K562 (cell line): ENCODE measurements at regions not wholly inside any gene's neighbourhood (a gene's known extent, or its start where the extent isn't known, plus 50 kb on each side); places are given as distances from the start of the nearest gene placed in this dataset.

Experiments
- ATAC-seq: fragments of 200-7000 bp; cut with Tn5 transposase; 3 replicates; pipeline ENCODE4 v1.9.1; 2020; ENCODE audit warnings: moderate library complexity
- BruUV-seq: library from RNA; stranded (reverse); fragments of 400-500 nt; replicated peaks from 2 replicates; lab custom pipeline; 2021; lab: Mats Ljungman, UMichigan
- CTCF ChIA-PET: fragments of 300-600 bp; formaldehyde crosslinking; extraction: SDS; loops from one replicate; lab custom pipeline; 2021; ENCODE audit warnings: low intra/inter-chr PET ratio; lab: Yijun Ruan, JAX
- POLR2A ChIA-PET: fragments of 300-600, 350-650 bp; sonication (Branson Sonifier 250); formaldehyde crosslinking; extraction: SDS; loops from one replicate; lab custom pipeline; 2021; ENCODE audit warnings: antibody characterized with exemption, inconsistent platforms; lab: Yijun Ruan, JAX
- DNase-seq, 4 experiments: peaks; one replicate each; pipeline versions ENCODE4 v3.0.0 to v3.0.0-alpha.2; 2011 to 2018; ENCODE audit warnings: low spot score in 3 of 4, mixed read lengths in 3 of 4; ENCODE audit errors: extremely low read depth in 1 of 4
- FAIRE-seq: peaks from 2 replicates; lab custom pipeline; 2011; peaks lifted over from hg19 to GRCh38; lab: Jason Lieb, UNC
- H2AFZ ChIP-seq: 2 replicates; pipeline ENCODE4 v1.6.0; 2011; ENCODE audit warnings: low read depth, low read length, control low read depth, inconsistent platforms
- H3K27ac ChIP-seq: fragments of 200-600 bp; 3 replicates; pipeline ENCODE4 v1.8.0; 2011; ENCODE audit warnings: low read depth, mild to moderate bottlenecking, control low read depth, inconsistent platforms, low read length, moderate library complexity, mixed read lengths; ENCODE audit errors: extremely low read depth
- H3K27me3 ChIP-seq, 2 experiments: fragments of 300-600 bp in 1 of 2; 2 replicates in 1 of 2; 3 replicates in 1 of 2; pipeline versions ENCODE4 v1.6.0 to v1.8.0; 2011; ENCODE audit warnings: inconsistent platforms in 2 of 2, low read length in 2 of 2, mild to moderate bottlenecking in 1 of 2, mixed read lengths in 1 of 2, moderate library complexity in 1 of 2; ENCODE audit not compliant: control insufficient read depth in 2 of 2, insufficient read depth in 2 of 2
- H3K36me3 ChIP-seq: fragments of 300-600 bp; 3 replicates; pipeline ENCODE4 v1.8.0; 2011; ENCODE audit warnings: mild to moderate bottlenecking, low read length, inconsistent platforms; ENCODE audit not compliant: control insufficient read depth, insufficient read depth
- H3K4me1 ChIP-seq, 2 experiments: fragments of 200-600 bp in 1 of 2; replicated peaks in 1 of 2; 2 replicates in 1 of 2; 3 replicates in 1 of 2; pipeline versions ENCODE4 v1.5.1 to v1.8.0; 2011; ENCODE audit warnings: inconsistent platforms in 2 of 2, low read length in 2 of 2, mild to moderate bottlenecking in 1 of 2, mixed read lengths in 1 of 2, moderate library complexity in 1 of 2; ENCODE audit not compliant: control insufficient read depth in 2 of 2, insufficient read depth in 2 of 2
- H3K4me2 ChIP-seq: 2 replicates; pipeline ENCODE4 v1.6.1; 2011; ENCODE audit warnings: low read length, control low read depth, inconsistent platforms, mixed read lengths; ENCODE audit not compliant: insufficient read depth
- H3K4me3 ChIP-seq: fragments of 200-600 bp; sonication (generic), shearing (Covaris generic); 2 replicates; pipeline ENCODE4 v1.5.1; 2016; ENCODE audit warnings: control low read depth, inconsistent platforms
- H3K79me2 ChIP-seq: fragments of 200-600 bp; 3 replicates; pipeline ENCODE4 v1.8.0; 2011; ENCODE audit warnings: low read length, inconsistent platforms; ENCODE audit not compliant: control insufficient read depth, insufficient read depth
- H3K9ac ChIP-seq, 2 experiments: 2 replicates each; pipeline versions ENCODE4 v1.6.0 to v1.6.1; 2011; ENCODE audit warnings: low read depth in 2 of 2, low read length in 2 of 2, control low read depth in 1 of 2, inconsistent platforms in 1 of 2, mild to moderate bottlenecking in 1 of 2, mixed read lengths in 1 of 2; ENCODE audit not compliant: insufficient read depth in 1 of 2
- H3K9me1 ChIP-seq: one replicate; pipeline ENCODE4 v1.6.0; 2011; ENCODE audit warnings: inconsistent platforms, mild to moderate bottlenecking, low read length, moderate library complexity; ENCODE audit not compliant: control insufficient read depth, insufficient read depth
- H3K9me3 ChIP-seq: replicated peaks from 2 replicates; pipeline ENCODE4 v1.5.1; 2011; ENCODE audit warnings: low read depth, low read length, inconsistent platforms; ENCODE audit not compliant: control insufficient read depth, insufficient read depth
- H4K20me1 ChIP-seq: replicated peaks from 2 replicates; pipeline ENCODE4 v1.6.1; 2011; ENCODE audit warnings: low read length, inconsistent platforms, mixed read lengths; ENCODE audit not compliant: control insufficient read depth, insufficient read depth
- HDAC8 ChIP-seq: fragments of 450-650 bp; IDR thresholded peaks from 2 replicates; pipeline ENCODE4 v1.6.1; 2016; ENCODE audit warnings: mild to moderate bottlenecking, missing genetic modification characterization, moderate library complexity, missing compliant biosample characterization
- HNRNPL ChIP-seq: fragments of 200-400 bp; formaldehyde crosslinking; IDR thresholded peaks from 2 replicates; pipeline ENCODE4 v1.6.1; 2017; ENCODE audit warnings: low read depth, mild to moderate bottlenecking, low read length
- MAX ChIP-seq: sonication (generic); formaldehyde crosslinking; IDR thresholded peaks from 2 replicates; pipeline ENCODE4 v1.9.0; 2022; ENCODE audit warnings: mild to moderate bottlenecking, missing genetic modification reagents
- MLX ChIP-seq, 2 experiments: fragments of 450-650 bp in 1 of 2; sonication (generic) in 1 of 2; formaldehyde crosslinking; conservative IDR thresholded peaks; 2 replicates each; pipeline versions ENCODE4 v1.4.0 to v1.8.1; 2020 to 2022; ENCODE audit warnings: mild to moderate bottlenecking in 1 of 2, missing genetic modification reagents in 1 of 2
- NCOA6 ChIP-seq: fragments of 450-650 bp; IDR thresholded peaks from 2 replicates; pipeline ENCODE4 v1.6.1; 2017; ENCODE audit warnings: mild to moderate bottlenecking
- RB1 ChIP-seq: fragments of 450-650 bp; IDR thresholded peaks from 2 replicates; pipeline ENCODE4 v1.6.1; 2017; ENCODE audit warnings: low read depth, mild to moderate bottlenecking
- RHOXF2B ChIP-seq: fragments of 250-450 bp; sonication (Bioruptor Pico); conservative IDR thresholded peaks from 2 replicates; pipeline ENCODE4 v1.5.1; 2021
- SMAD1 ChIP-seq: fragments of 150-350 bp; IDR thresholded peaks from 2 replicates; pipeline ENCODE4 v1.6.1; 2014; ENCODE audit warnings: low read length, low read depth; ENCODE audit not compliant: partially characterized antibody
- SMAD2 ChIP-seq: fragments of 150-350 bp; IDR thresholded peaks from 2 replicates; pipeline ENCODE4 v1.6.1; 2014; ENCODE audit warnings: low read depth, mild to moderate bottlenecking, low read length
- SP1 ChIP-seq: sonication (generic); formaldehyde crosslinking; IDR thresholded peaks from 2 replicates; pipeline ENCODE4 v1.8.1; 2022; ENCODE audit warnings: mild to moderate bottlenecking, missing genetic modification reagents
- TAF9B ChIP-seq: fragments of 450-650 bp; IDR thresholded peaks from 2 replicates; pipeline ENCODE4 v1.6.1; 2018; ENCODE audit warnings: mild to moderate bottlenecking; ENCODE audit not compliant: partially characterized antibody
- ZNF124 ChIP-seq: sonication (generic); formaldehyde crosslinking; IDR thresholded peaks from 2 replicates; pipeline ENCODE4 v1.8.1; 2022; ENCODE audit warnings: missing genetic modification reagents
- WGBS: fragments of 100-300 bp; shearing (Covaris generic); methylation state at CpG from one replicate; pipeline ENCODE4 v1.1.6; 2016; ENCODE audit warnings: low coverage, mixed read lengths; ENCODE audit not compliant: insufficient coverage; ENCODE audit errors: missing lambda C conversion rate; 5-methylcytosine and 5-hydroxymethylcytosine counted together
- in situ Hi-C: fragments of 300-500 bp; cut with MboI; formaldehyde crosslinking; loops from 4 replicates; pipeline ENCODE4 v1.15.0; 2018; ENCODE audit warnings: inconsistent platforms, mixed read lengths
- intact Hi-C: fragments of 100-400 bp; cut with micrococcal nuclease; formaldehyde crosslinking; loops from 2 replicates; pipeline ENCODE4 v1.14.2; 2022

- no peak for TF ChIP-seq MLX (CRISPR knock-in tag; conservative IDR thresholded peaks at IDR 0.05)
- TF ChIP-seq RB1, result no peak
- TF ChIP-seq HDAC8 (tag), result no peak
- no peak for TF ChIP-seq RHOXF2B (CRISPR knock-in tag)
- no peak for TF ChIP-seq HNRNPL
- TF ChIP-seq SP1 (CRISPR knock-in tag), result no peak
- no peak for TF ChIP-seq TAF9B
Measured at GRCh38 chr17:13268791-13269595, 251.2 kb upstream of the ELAC2 start (continued).

- Histone ChIP-seq H3K36me3 (no peaks in the 10 kb centered on the region), H3K9me1 (no peaks in the 10 kb centered on the region), H3K27ac (no peak overlapping the region), H3K4me1 (no peaks in the 10 kb centered on the region), H4K20me1 (no peaks in the 10 kb centered on the region), H3K9ac (no peak overlapping the region), H3K9me3 (no peaks in the 10 kb centered on the region), H3K79me2 (no peaks in the 10 kb centered on the region), H2AFZ (no peak overlapping the region), H3K4me3 (no peak overlapping the region)
- ATAC-seq (no peak), DNase-seq (no peak), FAIRE-seq (no peak)
- WGBS, result under 1% methylated on average over 7 of the region's 7 CpGs
- BruUV-seq, result no TSS peak
- in situ Hi-C loops, result no loop called here
- TF ChIP-seq SMAD1 (no peak), MAX (CRISPR knock-in tag) (no peak), SMAD2 (no peak), ZNF124 (no peak), NCOA6 (no peak)
- TF ChIP-seq, all 486 proteins: peak for 0
- Histone ChIP-seq H3K27me3 (no peaks in the 10 kb centered on the region), H3K4me2 (no peak overlapping the region)
- ChIA-PET CTCF (no interaction called here), POLR2A (no interaction called here)
- intact Hi-C loops, result no loop called here
Measured at GRCh38 chr17:13266606-13267005, 248.8 kb upstream of the ELAC2 start.
